ENCODE measurements at regions not wholly inside any gene's neighbourhood (a gene's known extent, or its start where the extent isn't known, plus 50 kb on each side); places are given as distances from the start of the nearest gene placed in this dataset.

- no peak for DNase-seq
Measured at GRCh38 chr10:107616463-107617410, 452.2 kb upstream of the SORCS1 start.

- no peak for DNase-seq
Measured at GRCh38 chr10:107616031-107616430, 451.5 kb upstream of the SORCS1 start.

GRCh38 chr10:107614939-107615685, 450.6 kb upstream of the SORCS1 start:
- DNase-seq, result no peak

GRCh38 chr10:107611115-107611514, 446.6 kb upstream of the SORCS1 start:
- DNase-seq, result no peak

- DNase-seq, result no peak
Measured at GRCh38 chr10:107589081-107589480, 424.6 kb upstream of the SORCS1 start.

- DNase-seq, result no peak
Measured at GRCh38 chr10:107585630-107586029, 421.1 kb upstream of the SORCS1 start.

- no peak for DNase-seq
Measured at GRCh38 chr10:107583974-107584373, 419.5 kb upstream of the SORCS1 start.

GRCh38 chr10:107579970-107580369, 415.5 kb upstream of the SORCS1 start:
- no peak for DNase-seq

- DNase-seq, result no peak
Measured at GRCh38 chr10:107577221-107577620, 412.7 kb upstream of the SORCS1 start.

GRCh38 chr10:107576746-107577145, 412.2 kb upstream of the SORCS1 start:
- DNase-seq, result no peak

GRCh38 chr10:107565014-107565413, 400.5 kb upstream of the SORCS1 start:
- no peak for DNase-seq

- no peak for DNase-seq
Measured at GRCh38 chr10:107561136-107561650, 396.7 kb upstream of the SORCS1 start.

GRCh38 chr10:107557916-107558315, 393.4 kb upstream of the SORCS1 start:
- no peak for DNase-seq

- no peak for DNase-seq
Measured at GRCh38 chr10:107554333-107554732, 389.8 kb upstream of the SORCS1 start.

GRCh38 chr10:107553470-107553869, 389.0 kb upstream of the SORCS1 start:
- DNase-seq, result no peak

GRCh38 chr10:107552963-107553362, 388.5 kb upstream of the SORCS1 start:
- DNase-seq, result no peak

- DNase-seq, result no peak
Measured at GRCh38 chr10:107548301-107548700, 383.8 kb upstream of the SORCS1 start.

GRCh38 chr10:107546986-107547385, 382.5 kb upstream of the SORCS1 start:
- no peak for DNase-seq

- no peak for DNase-seq
Measured at GRCh38 chr10:107546284-107546683, 381.8 kb upstream of the SORCS1 start.

GRCh38 chr10:107545717-107546116, 381.2 kb upstream of the SORCS1 start:
- DNase-seq, result no peak

- no peak for DNase-seq
Measured at GRCh38 chr10:107544706-107545520, 380.4 kb upstream of the SORCS1 start.

- DNase-seq, result no peak
Measured at GRCh38 chr10:107542607-107543006, 378.1 kb upstream of the SORCS1 start.

GRCh38 chr10:107542016-107542415, 377.5 kb upstream of the SORCS1 start:
- DNase-seq, result no peak

All from NCI-H1092 treated with DMSO at 0.1 percent for 48 hours (cell line).